ENCODE measurements at regions not wholly inside any gene's neighbourhood (a gene's known extent, or its start where the extent isn't known, plus 50 kb on each side); places are given as distances from the start of the nearest gene placed in this dataset.

DNA sequence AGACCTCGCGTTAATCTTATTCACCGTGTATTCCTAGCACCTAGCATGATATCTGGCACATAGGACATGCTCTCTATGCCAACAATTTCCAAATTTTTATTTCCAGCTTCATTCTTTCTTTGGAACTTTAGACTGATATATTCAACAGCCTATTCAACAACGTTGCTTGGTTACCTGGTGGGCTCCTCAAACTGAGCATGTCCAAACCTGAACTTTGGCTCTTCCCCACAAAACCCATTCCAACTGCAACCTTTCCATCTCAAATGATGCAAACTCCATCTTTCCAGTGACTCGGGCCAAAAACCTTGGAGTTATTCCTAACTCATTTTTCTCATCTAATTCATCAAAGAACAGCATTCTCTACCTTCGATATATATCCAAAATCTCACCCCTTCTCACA lies 525.2 kb downstream of the AGTPBP1 start:
- H3K36me3 ChIP-seq (ENCODE audit: insufficient read depth, low read length) = no peaks in the 10 kb centered on the region
- H4K20me1 ChIP-seq (ENCODE audit: insufficient read depth, low read length) = no peaks in the 10 kb centered on the region
- TF ChIP-seq, protein P1, sequence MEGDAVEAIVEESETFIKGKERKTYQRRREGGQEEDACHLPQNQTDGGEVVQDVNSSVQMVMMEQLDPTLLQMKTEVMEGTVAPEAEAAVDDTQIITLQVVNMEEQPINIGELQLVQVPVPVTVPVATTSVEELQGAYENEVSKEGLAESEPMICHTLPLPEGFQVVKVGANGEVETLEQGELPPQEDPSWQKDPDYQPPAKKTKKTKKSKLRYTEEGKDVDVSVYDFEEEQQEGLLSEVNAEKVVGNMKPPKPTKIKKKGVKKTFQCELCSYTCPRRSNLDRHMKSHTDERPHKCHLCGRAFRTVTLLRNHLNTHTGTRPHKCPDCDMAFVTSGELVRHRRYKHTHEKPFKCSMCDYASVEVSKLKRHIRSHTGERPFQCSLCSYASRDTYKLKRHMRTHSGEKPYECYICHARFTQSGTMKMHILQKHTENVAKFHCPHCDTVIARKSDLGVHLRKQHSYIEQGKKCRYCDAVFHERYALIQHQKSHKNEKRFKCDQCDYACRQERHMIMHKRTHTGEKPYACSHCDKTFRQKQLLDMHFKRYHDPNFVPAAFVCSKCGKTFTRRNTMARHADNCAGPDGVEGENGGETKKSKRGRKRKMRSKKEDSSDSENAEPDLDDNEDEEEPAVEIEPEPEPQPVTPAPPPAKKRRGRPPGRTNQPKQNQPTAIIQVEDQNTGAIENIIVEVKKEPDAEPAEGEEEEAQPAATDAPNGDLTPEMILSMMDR (IDR thresholded peaks at IDR 0.05; ENCODE audit: low read length) = no peak
- TF ChIP-seq EZH2 (IDR thresholded peaks at IDR 0.05; ENCODE audit: borderline replicate concordance, low read length) = no peak
- H3K9me3 ChIP-seq (ENCODE audit: low read length) = no peaks in the 10 kb centered on the region
- H3K4me1 ChIP-seq (ENCODE audit: insufficient read depth, low read length, severe bottlenecking) = no peaks in the 10 kb centered on the region
- no peaks in the 10 kb centered on the region for H3F3A ChIP-seq (ENCODE audit: insufficient read depth, low read length)
- no peak overlapping the region for H3K4me2 ChIP-seq (ENCODE audit: low read length)
- no peak overlapping the region for H3K4me3 ChIP-seq (ENCODE audit: low read depth, low read length, poor library complexity, severe bottlenecking)
- no peaks in the 10 kb centered on the region for H3K79me2 ChIP-seq (ENCODE audit: insufficient read depth, low read length)
- no peaks in the 10 kb centered on the region for H3K9me2 ChIP-seq (ENCODE audit: low read depth, low read length)
- H3K27me3 ChIP-seq (ENCODE audit: insufficient read depth, low read length) = no peaks in the 10 kb centered on the region
- no peak overlapping the region for H3K27ac ChIP-seq (ENCODE audit: low read depth, low read length, poor library complexity, severe bottlenecking)
- no peak overlapping the region for H2AFZ ChIP-seq (ENCODE audit: low read length)
- no peak overlapping the region for H3K9ac ChIP-seq (ENCODE audit: low read length)

DNA sequence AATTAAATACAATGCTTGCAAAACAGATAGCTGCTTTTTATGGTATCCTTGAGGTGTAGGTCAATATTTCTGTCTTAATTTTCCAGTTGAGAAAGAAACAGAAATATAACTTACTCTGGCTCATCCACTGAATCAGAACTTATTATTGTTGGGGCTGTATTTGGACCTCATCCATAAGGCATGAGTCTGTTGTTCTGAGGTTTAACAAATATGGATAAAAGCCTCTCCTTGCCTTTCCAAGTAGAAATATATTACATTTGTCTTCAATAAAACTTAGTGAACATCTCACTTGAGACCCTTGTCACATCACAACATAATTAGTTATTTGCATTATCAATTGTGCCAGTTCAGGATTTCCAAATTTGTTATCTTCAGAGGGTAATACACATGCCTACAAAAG lies 525.8 kb downstream of the AGTPBP1 start:
- Histone ChIP-seq H4K20me1 (ENCODE audit: insufficient read depth, low read length) (no peaks in the 10 kb centered on the region), H3F3A (ENCODE audit: insufficient read depth, low read length) (no peaks in the 10 kb centered on the region), H3K9me2 (ENCODE audit: low read depth, low read length) (no peaks in the 10 kb centered on the region), H3K79me2 (ENCODE audit: insufficient read depth, low read length) (no peaks in the 10 kb centered on the region), H2AFZ (ENCODE audit: low read length) (no peak overlapping the region), H3K36me3 (ENCODE audit: insufficient read depth, low read length) (no peaks in the 10 kb centered on the region), H3K9me3 (ENCODE audit: low read length) (no peaks in the 10 kb centered on the region), H3K4me2 (ENCODE audit: low read length) (no peak overlapping the region), H3K27ac (ENCODE audit: low read depth, low read length, poor library complexity, severe bottlenecking) (no peak overlapping the region), H3K9ac (ENCODE audit: low read length) (no peak overlapping the region), H3K4me3 (ENCODE audit: low read depth, low read length, poor library complexity, severe bottlenecking) (no peak overlapping the region), H3K4me1 (ENCODE audit: insufficient read depth, low read length, severe bottlenecking) (no peaks in the 10 kb centered on the region), H3K27me3 (ENCODE audit: insufficient read depth, low read length) (no peaks in the 10 kb centered on the region)
- no peak for TF ChIP-seq EZH2 (IDR thresholded peaks at IDR 0.05; ENCODE audit: borderline replicate concordance, low read length)
- TF ChIP-seq, protein P1 (IDR thresholded peaks at IDR 0.05; ENCODE audit: low read length) = no peak

DNA sequence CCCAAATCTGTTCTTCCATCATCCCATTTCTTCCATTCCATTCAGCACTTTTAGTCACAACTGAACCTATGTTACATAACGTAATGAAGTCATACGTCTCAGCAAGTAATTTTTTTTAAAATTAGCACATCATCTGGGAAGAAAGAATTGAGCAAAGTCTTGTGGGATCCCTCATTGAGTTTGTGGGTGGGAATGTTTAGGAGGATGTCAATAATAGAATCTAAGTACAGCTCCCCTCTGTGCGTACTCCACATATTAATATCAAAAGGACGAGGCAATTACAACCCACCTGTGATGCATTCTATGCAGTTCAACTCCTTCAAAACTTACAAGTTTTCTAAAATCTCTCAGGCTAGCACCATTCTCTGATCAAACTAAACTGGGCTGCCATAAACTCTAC lies 526.3 kb downstream of the AGTPBP1 start:
- Histone ChIP-seq H3K79me2 (ENCODE audit: insufficient read depth, low read length) (no peaks in the 10 kb centered on the region), H3K4me2 (ENCODE audit: low read length) (no peak overlapping the region), H3K9me2 (ENCODE audit: low read depth, low read length) (no peaks in the 10 kb centered on the region), H4K20me1 (ENCODE audit: insufficient read depth, low read length) (no peaks in the 10 kb centered on the region), H3K4me3 (ENCODE audit: low read depth, low read length, poor library complexity, severe bottlenecking) (no peak overlapping the region), H3K27me3 (ENCODE audit: insufficient read depth, low read length) (no peaks in the 10 kb centered on the region), H3K4me1 (ENCODE audit: insufficient read depth, low read length, severe bottlenecking) (no peaks in the 10 kb centered on the region), H3K36me3 (ENCODE audit: insufficient read depth, low read length) (no peaks in the 10 kb centered on the region), H3F3A (ENCODE audit: insufficient read depth, low read length) (no peaks in the 10 kb centered on the region), H3K27ac (ENCODE audit: low read depth, low read length, poor library complexity, severe bottlenecking) (no peak overlapping the region), H2AFZ (ENCODE audit: low read length) (no peak overlapping the region), H3K9ac (ENCODE audit: low read length) (no peak overlapping the region), H3K9me3 (ENCODE audit: low read length) (no peaks in the 10 kb centered on the region)
- TF ChIP-seq, protein P1 (IDR thresholded peaks at IDR 0.05; ENCODE audit: low read length) = no peak
- TF ChIP-seq EZH2 (IDR thresholded peaks at IDR 0.05; ENCODE audit: borderline replicate concordance, low read length) = no peak
